ENCODE measurements at regions not wholly inside any gene's neighbourhood (a gene's known extent, or its start where the extent isn't known, plus 50 kb on each side); places are given as distances from the start of the nearest gene placed in this dataset.

DNA sequence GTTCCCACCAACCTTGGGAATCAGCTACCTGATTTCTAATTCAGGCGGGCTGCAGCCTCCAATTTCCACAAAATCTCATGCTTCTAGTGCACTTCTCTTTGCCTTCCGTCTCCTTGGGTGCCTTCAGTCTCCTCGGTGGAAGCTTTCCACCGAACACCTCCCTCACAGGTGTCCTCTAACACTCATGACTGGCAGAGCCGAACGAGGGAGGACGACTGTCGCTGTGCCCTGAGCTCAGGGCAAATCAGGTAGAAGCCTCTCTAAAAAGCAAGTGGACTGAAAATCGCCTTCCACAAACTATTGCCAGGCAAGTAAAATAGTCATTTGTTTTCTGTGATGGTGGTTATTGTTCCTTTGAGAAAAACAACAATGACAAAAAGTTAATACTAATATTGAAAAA, 176.1 kb upstream of the PPARGC1A start:
- Histone ChIP-seq H3K36me3 (ENCODE audit: control insufficient read depth in 4 of 4, insufficient read depth in 3 of 4, low read depth in 1 of 4, low read length in 3 of 4) (no peaks in the 10 kb centered on the region), H3K27me3 (ENCODE audit: control insufficient read depth in 4 of 4, insufficient read depth in 4 of 4, low read length in 3 of 4) (no peaks in the 10 kb centered on the region), H3K4me3 (ENCODE audit: low read depth in 1 of 3, low read length in 3 of 3) (no peak overlapping the region), H3K27ac (ENCODE audit: low read depth in 1 of 2, low read length in 2 of 2) (no peak overlapping the region), H3K9ac (ENCODE audit: low read depth in 1 of 2, low read length in 2 of 2) (no peak overlapping the region), H3K4me1 (ENCODE audit: control insufficient read depth in 4 of 4, insufficient read depth in 4 of 4, low read length in 3 of 4) (no peaks in the 10 kb centered on the region), H3K9me3 (ENCODE audit: control insufficient read depth in 4 of 4, low read length in 3 of 4) (no peaks in the 10 kb centered on the region)
- TF ChIP-seq HNF4G (IDR thresholded peaks at IDR 0.05), result no peak
- TF ChIP-seq NR2F2 (IDR thresholded peaks at IDR 0.05), result no peak
- no peak for TF ChIP-seq SP1 (IDR thresholded peaks at IDR 0.05)
- TF ChIP-seq FOXA1 (IDR thresholded peaks at IDR 0.05), result no peak
- TF ChIP-seq TAF1 (conservative IDR thresholded peaks at IDR 0.05), result no peak
- TF ChIP-seq, protein P1, sequence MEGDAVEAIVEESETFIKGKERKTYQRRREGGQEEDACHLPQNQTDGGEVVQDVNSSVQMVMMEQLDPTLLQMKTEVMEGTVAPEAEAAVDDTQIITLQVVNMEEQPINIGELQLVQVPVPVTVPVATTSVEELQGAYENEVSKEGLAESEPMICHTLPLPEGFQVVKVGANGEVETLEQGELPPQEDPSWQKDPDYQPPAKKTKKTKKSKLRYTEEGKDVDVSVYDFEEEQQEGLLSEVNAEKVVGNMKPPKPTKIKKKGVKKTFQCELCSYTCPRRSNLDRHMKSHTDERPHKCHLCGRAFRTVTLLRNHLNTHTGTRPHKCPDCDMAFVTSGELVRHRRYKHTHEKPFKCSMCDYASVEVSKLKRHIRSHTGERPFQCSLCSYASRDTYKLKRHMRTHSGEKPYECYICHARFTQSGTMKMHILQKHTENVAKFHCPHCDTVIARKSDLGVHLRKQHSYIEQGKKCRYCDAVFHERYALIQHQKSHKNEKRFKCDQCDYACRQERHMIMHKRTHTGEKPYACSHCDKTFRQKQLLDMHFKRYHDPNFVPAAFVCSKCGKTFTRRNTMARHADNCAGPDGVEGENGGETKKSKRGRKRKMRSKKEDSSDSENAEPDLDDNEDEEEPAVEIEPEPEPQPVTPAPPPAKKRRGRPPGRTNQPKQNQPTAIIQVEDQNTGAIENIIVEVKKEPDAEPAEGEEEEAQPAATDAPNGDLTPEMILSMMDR (IDR thresholded peaks at IDR 0.05; ENCODE audit: low read depth, low read length, missing input control), result no peak
- no peak for TF ChIP-seq FOXA2 (IDR thresholded peaks at IDR 0.05)
- TF ChIP-seq RAD21 (IDR thresholded peaks at IDR 0.05), result no peak
- TF ChIP-seq EGR1 (IDR thresholded peaks at IDR 0.05; ENCODE audit: low read depth in 2 of 2), result no peak
- TF ChIP-seq, protein P2, sequence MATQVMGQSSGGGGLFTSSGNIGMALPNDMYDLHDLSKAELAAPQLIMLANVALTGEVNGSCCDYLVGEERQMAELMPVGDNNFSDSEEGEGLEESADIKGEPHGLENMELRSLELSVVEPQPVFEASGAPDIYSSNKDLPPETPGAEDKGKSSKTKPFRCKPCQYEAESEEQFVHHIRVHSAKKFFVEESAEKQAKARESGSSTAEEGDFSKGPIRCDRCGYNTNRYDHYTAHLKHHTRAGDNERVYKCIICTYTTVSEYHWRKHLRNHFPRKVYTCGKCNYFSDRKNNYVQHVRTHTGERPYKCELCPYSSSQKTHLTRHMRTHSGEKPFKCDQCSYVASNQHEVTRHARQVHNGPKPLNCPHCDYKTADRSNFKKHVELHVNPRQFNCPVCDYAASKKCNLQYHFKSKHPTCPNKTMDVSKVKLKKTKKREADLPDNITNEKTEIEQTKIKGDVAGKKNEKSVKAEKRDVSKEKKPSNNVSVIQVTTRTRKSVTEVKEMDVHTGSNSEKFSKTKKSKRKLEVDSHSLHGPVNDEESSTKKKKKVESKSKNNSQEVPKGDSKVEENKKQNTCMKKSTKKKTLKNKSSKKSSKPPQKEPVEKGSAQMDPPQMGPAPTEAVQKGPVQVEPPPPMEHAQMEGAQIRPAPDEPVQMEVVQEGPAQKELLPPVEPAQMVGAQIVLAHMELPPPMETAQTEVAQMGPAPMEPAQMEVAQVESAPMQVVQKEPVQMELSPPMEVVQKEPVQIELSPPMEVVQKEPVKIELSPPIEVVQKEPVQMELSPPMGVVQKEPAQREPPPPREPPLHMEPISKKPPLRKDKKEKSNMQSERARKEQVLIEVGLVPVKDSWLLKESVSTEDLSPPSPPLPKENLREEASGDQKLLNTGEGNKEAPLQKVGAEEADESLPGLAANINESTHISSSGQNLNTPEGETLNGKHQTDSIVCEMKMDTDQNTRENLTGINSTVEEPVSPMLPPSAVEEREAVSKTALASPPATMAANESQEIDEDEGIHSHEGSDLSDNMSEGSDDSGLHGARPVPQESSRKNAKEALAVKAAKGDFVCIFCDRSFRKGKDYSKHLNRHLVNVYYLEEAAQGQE (IDR thresholded peaks at IDR 0.05), result no peak
- TF ChIP-seq GABPA (IDR thresholded peaks at IDR 0.05 in 1 of 2, conservative IDR thresholded peaks at IDR 0.05 in 1 of 2), result no peak
- TF ChIP-seq JUND (IDR thresholded peaks at IDR 0.05), result no peak
- TF ChIP-seq, protein P3, sequence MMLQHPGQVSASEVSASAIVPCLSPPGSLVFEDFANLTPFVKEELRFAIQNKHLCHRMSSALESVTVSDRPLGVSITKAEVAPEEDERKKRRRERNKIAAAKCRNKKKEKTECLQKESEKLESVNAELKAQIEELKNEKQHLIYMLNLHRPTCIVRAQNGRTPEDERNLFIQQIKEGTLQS (IDR thresholded peaks at IDR 0.05), result no peak
- TF ChIP-seq YY1 (IDR thresholded peaks at IDR 0.05), result no peak
- TF ChIP-seq, protein P4, sequence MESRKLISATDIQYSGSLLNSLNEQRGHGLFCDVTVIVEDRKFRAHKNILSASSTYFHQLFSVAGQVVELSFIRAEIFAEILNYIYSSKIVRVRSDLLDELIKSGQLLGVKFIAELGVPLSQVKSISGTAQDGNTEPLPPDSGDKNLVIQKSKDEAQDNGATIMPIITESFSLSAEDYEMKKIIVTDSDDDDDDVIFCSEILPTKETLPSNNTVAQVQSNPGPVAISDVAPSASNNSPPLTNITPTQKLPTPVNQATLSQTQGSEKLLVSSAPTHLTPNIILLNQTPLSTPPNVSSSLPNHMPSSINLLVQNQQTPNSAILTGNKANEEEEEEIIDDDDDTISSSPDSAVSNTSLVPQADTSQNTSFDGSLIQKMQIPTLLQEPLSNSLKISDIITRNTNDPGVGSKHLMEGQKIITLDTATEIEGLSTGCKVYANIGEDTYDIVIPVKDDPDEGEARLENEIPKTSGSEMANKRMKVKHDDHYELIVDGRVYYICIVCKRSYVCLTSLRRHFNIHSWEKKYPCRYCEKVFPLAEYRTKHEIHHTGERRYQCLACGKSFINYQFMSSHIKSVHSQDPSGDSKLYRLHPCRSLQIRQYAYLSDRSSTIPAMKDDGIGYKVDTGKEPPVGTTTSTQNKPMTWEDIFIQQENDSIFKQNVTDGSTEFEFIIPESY (IDR thresholded peaks at IDR 0.05), result no peak
- TF ChIP-seq, protein P5, sequence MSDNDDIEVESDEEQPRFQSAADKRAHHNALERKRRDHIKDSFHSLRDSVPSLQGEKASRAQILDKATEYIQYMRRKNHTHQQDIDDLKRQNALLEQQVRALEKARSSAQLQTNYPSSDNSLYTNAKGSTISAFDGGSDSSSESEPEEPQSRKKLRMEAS (IDR thresholded peaks at IDR 0.05), result no peak
- 85% methylated on average over 9 of the region's 9 CpGs for WGBS
- DNase-seq (ENCODE audit: low spot score), result no peak

DNA sequence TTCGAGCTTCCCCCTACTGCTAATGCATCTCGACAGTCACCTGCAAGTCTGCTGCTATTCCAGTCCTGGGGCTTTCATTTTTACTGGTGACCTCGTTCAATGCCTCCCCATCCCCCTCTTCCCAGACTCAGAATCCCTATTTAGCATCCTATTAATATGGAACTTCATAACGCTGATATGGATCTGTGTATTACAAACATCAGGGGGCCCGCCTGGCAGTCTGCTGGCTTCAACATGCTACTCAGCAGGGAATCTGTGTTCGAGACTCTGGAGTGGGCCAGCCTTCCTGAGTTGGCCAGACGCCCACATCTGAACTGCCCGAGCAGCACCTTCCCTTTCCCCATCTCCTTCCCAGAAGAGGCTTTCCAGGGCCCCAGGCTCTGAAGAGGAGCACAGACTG, 173.9 kb upstream of the PPARGC1A start:
- no peak for DNase-seq (ENCODE audit: low spot score)
- Histone ChIP-seq H3K4me3 (ENCODE audit: low read depth in 1 of 3, low read length in 3 of 3) (no peak overlapping the region), H3K9me3 (ENCODE audit: control insufficient read depth in 4 of 4, low read length in 3 of 4) (no peaks in the 10 kb centered on the region), H3K27me3 (ENCODE audit: control insufficient read depth in 4 of 4, insufficient read depth in 4 of 4, low read length in 3 of 4) (no peaks in the 10 kb centered on the region), H3K27ac (ENCODE audit: low read depth in 1 of 2, low read length in 2 of 2) (no peak overlapping the region), H3K36me3 (ENCODE audit: control insufficient read depth in 4 of 4, insufficient read depth in 3 of 4, low read depth in 1 of 4, low read length in 3 of 4) (no peaks in the 10 kb centered on the region), H3K4me1 (ENCODE audit: control insufficient read depth in 4 of 4, insufficient read depth in 4 of 4, low read length in 3 of 4) (peaks cover 0 to 14% (median 0%) of the 10 kb centered on the region in 4 donors), H3K9ac (ENCODE audit: low read depth in 1 of 2, low read length in 2 of 2) (no peak overlapping the region)
- TF ChIP-seq SP1 (IDR thresholded peaks at IDR 0.05), result no peak
- WGBS, result 85% methylated on average over 8 of the region's 8 CpGs
